ENCODE measurements at regions not wholly inside any gene's neighbourhood (a gene's known extent, or its start where the extent isn't known, plus 50 kb on each side); places are given as distances from the start of the nearest gene placed in this dataset.

DNA sequence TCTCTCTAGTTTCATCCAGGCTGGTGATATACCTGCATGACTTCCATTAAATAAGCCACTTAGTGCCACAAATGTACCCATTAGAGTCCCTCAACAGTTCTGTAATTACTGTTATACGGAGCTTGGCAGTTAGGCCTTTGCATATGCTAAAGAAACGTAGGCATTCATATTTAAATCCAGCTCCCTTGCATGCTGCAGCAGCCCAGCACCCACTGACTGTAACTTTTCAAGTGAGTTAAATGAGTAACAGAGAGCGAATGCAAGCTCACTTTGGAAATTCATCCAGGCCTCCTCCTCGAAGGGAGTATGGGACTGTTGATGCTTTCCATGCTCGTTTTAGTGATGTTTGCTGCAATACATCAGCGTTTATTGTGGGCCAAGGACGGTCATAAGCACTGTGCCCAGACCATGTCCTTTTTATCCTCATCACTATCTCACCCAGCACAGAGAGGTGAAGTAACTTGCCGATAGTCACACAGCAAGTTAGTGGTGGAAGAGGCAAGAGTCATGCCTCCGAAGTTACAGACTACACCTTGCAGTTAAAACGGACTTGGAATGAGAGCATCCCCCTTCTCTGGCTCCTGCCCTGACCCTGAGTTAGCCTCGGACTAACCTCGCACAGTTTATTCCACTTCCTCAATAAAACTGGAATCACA lies 179.4 kb upstream of the PDE10A start:
- no peak for TF ChIP-seq EZH2 (IDR thresholded peaks at IDR 0.05; ENCODE audit: insufficient read depth, poor library complexity, severe bottlenecking)
- no peak for TF ChIP-seq EZH2phosphoT487 (IDR thresholded peaks at IDR 0.05; ENCODE audit: insufficient read depth, low read depth)
